ENCODE measurements at regions not wholly inside any gene's neighbourhood (a gene's known extent, or its start where the extent isn't known, plus 50 kb on each side); places are given as distances from the start of the nearest gene placed in this dataset.
"Not testable (repeated sequence)": the region's sequence is repeated elsewhere in the genome, so short reads cannot be mapped to it uniquely, and the experiment has no call there.

- no peak for DNase-seq (ENCODE audit: low read depth)
Measured at GRCh38 chr1:193448682-193449461, 262.5 kb upstream of the B3GALT2 start.

- DNase-seq (ENCODE audit: low read depth): no peak
Measured at GRCh38 chr1:193443886-193444285, 257.5 kb upstream of the B3GALT2 start.

- DNase-seq (ENCODE audit: low read depth): no peak
Measured at GRCh38 chr1:193438771-193439170, 252.4 kb upstream of the B3GALT2 start.

GRCh38 chr1:193438312-193438711 is 251.9 kb upstream of the B3GALT2 start:
- DNase-seq (ENCODE audit: low read depth): no peak

- DNase-seq (ENCODE audit: low read depth): no peak
Measured at GRCh38 chr1:193437785-193438184, 251.4 kb upstream of the B3GALT2 start.

GRCh38 chr1:193437333-193437732 is 250.9 kb upstream of the B3GALT2 start:
- not testable (repeated sequence) for DNase-seq (ENCODE audit: low read depth)

GRCh38 chr1:193435781-193436180 is 249.4 kb upstream of the B3GALT2 start:
- DNase-seq (ENCODE audit: low read depth): no peak

- no peak for DNase-seq (ENCODE audit: low read depth)
Measured at GRCh38 chr1:193434319-193434718, 247.9 kb upstream of the B3GALT2 start.

GRCh38 chr1:193433599-193433998 is 247.2 kb upstream of the B3GALT2 start:
- DNase-seq (ENCODE audit: low read depth): no peak

GRCh38 chr1:193432979-193433587 is 246.7 kb upstream of the B3GALT2 start:
- DNase-seq (ENCODE audit: low read depth): no peak

GRCh38 chr1:193431265-193431977 is 245.0 kb upstream of the B3GALT2 start:
- DNase-seq (ENCODE audit: low read depth): no peak

GRCh38 chr1:193427524-193427923 is 241.1 kb upstream of the B3GALT2 start:
- DNase-seq (ENCODE audit: low read depth): no peak

- no peak for DNase-seq (ENCODE audit: low read depth)
Measured at GRCh38 chr1:193426061-193426460, 239.6 kb upstream of the B3GALT2 start.

- no peak for DNase-seq (ENCODE audit: low read depth)
Measured at GRCh38 chr1:193421487-193421886, 235.1 kb upstream of the B3GALT2 start.

GRCh38 chr1:193419295-193419694 is 232.9 kb upstream of the B3GALT2 start:
- no peak for DNase-seq (ENCODE audit: low read depth)

- DNase-seq (ENCODE audit: low read depth): no peak
Measured at GRCh38 chr1:193418745-193419058, 232.3 kb upstream of the B3GALT2 start.

- no peak for DNase-seq (ENCODE audit: low read depth)
Measured at GRCh38 chr1:193417945-193418744, 231.7 kb upstream of the B3GALT2 start.

- DNase-seq (ENCODE audit: low read depth): peak; percentile 12
Measured at GRCh38 chr1:193417403-193417802, 231.0 kb upstream of the B3GALT2 start.

- DNase-seq (ENCODE audit: low read depth): no peak
Measured at GRCh38 chr1:193416226-193417024, 230.0 kb upstream of the B3GALT2 start.

GRCh38 chr1:193415256-193415655 is 228.8 kb upstream of the B3GALT2 start:
- no peak for DNase-seq (ENCODE audit: low read depth)

GRCh38 chr1:193413376-193413775 is 227.0 kb upstream of the B3GALT2 start:
- DNase-seq (ENCODE audit: low read depth): no peak

All from T follicular helper cell (primary cell).